ENCODE measurements at regions not wholly inside any gene's neighbourhood (a gene's known extent, or its start where the extent isn't known, plus 50 kb on each side); places are given as distances from the start of the nearest gene placed in this dataset.

DNA sequence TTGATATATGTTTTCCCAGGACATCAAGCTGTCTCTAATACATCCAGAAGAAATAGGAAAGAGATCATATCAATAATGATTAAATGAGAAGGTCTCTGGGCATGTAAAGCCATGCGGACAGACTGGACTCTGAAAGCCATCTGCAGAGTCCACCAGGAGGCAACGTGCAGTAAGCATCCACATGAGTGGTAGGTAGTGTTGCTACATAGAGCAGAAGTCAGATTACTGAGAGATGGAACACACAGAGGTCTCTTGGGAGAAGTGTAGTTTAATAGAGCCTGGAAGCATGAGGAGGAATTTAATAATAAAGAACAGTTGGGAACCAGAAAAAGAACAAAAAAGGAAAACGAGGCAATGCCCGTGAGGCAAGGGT is 758.1 kb upstream of the DDX18 start:
- no peaks in the 10 kb centered on the region for H3F3A ChIP-seq (ENCODE audit: insufficient read depth)
- 37 to 51% methylated on average over 4 of the region's 4 CpGs for WGBS, 2 experiments (ENCODE audit: low coverage in 1 of 2, low lambda C conversion rate in 2 of 2, missing lambda C conversion rate in 2 of 2)
- DNase-seq = no peak
- H3K36me3 ChIP-seq (ENCODE audit: low read depth) = no peaks in the 10 kb centered on the region
- H3K27me3 ChIP-seq (replicated peaks; ENCODE audit: insufficient read depth) = no peaks in the 10 kb centered on the region
- no peak overlapping the region for H3K4me2 ChIP-seq (ENCODE audit: unreplicated experiment)
- H3K27ac ChIP-seq = no peak overlapping the region
- H3K4me3 ChIP-seq = no peak overlapping the region
- H3K9ac ChIP-seq = no peak overlapping the region
- H3K9me2 ChIP-seq (ENCODE audit: insufficient read depth) = no peaks in the 10 kb centered on the region
- H3K9me3 ChIP-seq (ENCODE audit: low read depth) = no peaks in the 10 kb centered on the region
- no peaks in the 10 kb centered on the region for H3K79me2 ChIP-seq (ENCODE audit: insufficient read depth)
- in situ Hi-C loops (cut with MboI) = no loop called here
- no peak overlapping the region for H2AFZ ChIP-seq
- H4K20me1 ChIP-seq (ENCODE audit: insufficient read depth) = no peaks in the 10 kb centered on the region
- TF ChIP-seq EZH2phosphoT487 (IDR thresholded peaks at IDR 0.05; ENCODE audit: insufficient read depth, low read depth) (no peak), EZH2 (IDR thresholded peaks at IDR 0.05; ENCODE audit: insufficient read depth, poor library complexity, severe bottlenecking) (no peak)
- H3K4me1 ChIP-seq (ENCODE audit: insufficient read depth) = no peaks in the 10 kb centered on the region

DNA sequence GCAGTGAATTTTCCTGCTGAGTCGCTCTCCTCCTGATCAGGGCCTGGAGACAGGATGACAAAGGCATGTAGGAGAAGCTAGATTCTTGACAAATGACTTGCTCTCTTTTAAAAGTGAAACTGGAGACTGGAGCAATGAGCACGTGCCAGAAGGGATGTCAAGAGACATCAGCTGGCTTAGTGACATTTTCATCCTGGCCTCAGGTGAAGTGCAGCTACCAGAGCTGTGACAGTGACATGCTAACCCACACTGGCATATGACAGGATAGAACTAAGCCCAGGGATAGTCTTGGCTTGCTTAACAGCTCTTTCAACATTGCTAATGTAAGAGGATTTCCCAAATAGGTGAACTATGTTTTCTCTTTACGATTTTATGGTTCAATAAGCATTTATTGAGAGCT is 757.5 kb upstream of the DDX18 start:
- H4K20me1 ChIP-seq (ENCODE audit: insufficient read depth) = no peaks in the 10 kb centered on the region
- no peak overlapping the region for H3K4me3 ChIP-seq
- no peaks in the 10 kb centered on the region for H3F3A ChIP-seq (ENCODE audit: insufficient read depth)
- no peaks in the 10 kb centered on the region for H3K9me2 ChIP-seq (ENCODE audit: insufficient read depth)
- no peaks in the 10 kb centered on the region for H3K36me3 ChIP-seq (ENCODE audit: low read depth)
- in situ Hi-C loops (cut with MboI) = no loop called here
- no peaks in the 10 kb centered on the region for H3K9me3 ChIP-seq (ENCODE audit: low read depth)
- H3K79me2 ChIP-seq (ENCODE audit: insufficient read depth) = no peaks in the 10 kb centered on the region
- WGBS, 2 experiments (ENCODE audit: low coverage in 1 of 2, low lambda C conversion rate in 2 of 2, missing lambda C conversion rate in 2 of 2) = 4 to 8% methylated on average over 3 of the region's 3 CpGs
- H3K9ac ChIP-seq = no peak overlapping the region
- no peak overlapping the region for H3K4me2 ChIP-seq (ENCODE audit: unreplicated experiment)
- no peak overlapping the region for H3K27ac ChIP-seq
- H3K27me3 ChIP-seq (replicated peaks; ENCODE audit: insufficient read depth) = no peaks in the 10 kb centered on the region
- DNase-seq = no peak
- TF ChIP-seq EZH2phosphoT487 (IDR thresholded peaks at IDR 0.05; ENCODE audit: insufficient read depth, low read depth) (no peak), EZH2 (IDR thresholded peaks at IDR 0.05; ENCODE audit: insufficient read depth, poor library complexity, severe bottlenecking) (no peak)
- H3K4me1 ChIP-seq (ENCODE audit: insufficient read depth) = no peaks in the 10 kb centered on the region
- no peak overlapping the region for H2AFZ ChIP-seq

DNA sequence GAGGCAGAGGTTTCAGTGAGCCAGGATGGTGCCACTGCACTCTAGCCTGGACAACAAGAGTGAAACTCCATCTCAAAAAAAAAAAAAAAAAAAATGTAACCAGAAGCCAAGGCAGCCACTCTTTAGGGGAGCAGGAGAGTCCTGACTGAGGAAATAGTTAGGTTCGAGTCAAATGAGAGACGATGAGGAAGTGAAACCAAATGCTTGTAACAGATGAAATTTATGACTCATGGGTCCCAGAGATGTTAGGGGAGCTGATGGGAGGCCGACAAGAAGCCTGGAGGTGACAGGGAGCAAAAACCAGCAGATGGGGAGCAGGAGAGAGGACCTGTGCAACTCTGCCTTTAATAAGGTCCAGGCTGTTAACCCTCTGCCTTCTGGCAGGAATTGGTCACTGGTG is 756.1 kb upstream of the DDX18 start:
- Histone ChIP-seq H2AFZ (no peak overlapping the region), H3F3A (ENCODE audit: insufficient read depth) (no peaks in the 10 kb centered on the region), H3K36me3 (ENCODE audit: low read depth) (no peaks in the 10 kb centered on the region), H3K27me3 (replicated peaks; ENCODE audit: insufficient read depth) (no peaks in the 10 kb centered on the region), H3K4me2 (ENCODE audit: unreplicated experiment) (no peak overlapping the region), H3K79me2 (ENCODE audit: insufficient read depth) (no peaks in the 10 kb centered on the region), H4K20me1 (ENCODE audit: insufficient read depth) (no peaks in the 10 kb centered on the region), H3K9me2 (ENCODE audit: insufficient read depth) (no peaks in the 10 kb centered on the region), H3K9ac (no peak overlapping the region), H3K27ac (no peak overlapping the region), H3K4me1 (ENCODE audit: insufficient read depth) (no peaks in the 10 kb centered on the region), H3K4me3 (no peak overlapping the region), H3K9me3 (ENCODE audit: low read depth) (no peaks in the 10 kb centered on the region)
- WGBS, 2 experiments (ENCODE audit: low coverage in 1 of 2, low lambda C conversion rate in 2 of 2, missing lambda C conversion rate in 2 of 2) = 5 to 15% methylated on average over 3 of the region's 3 CpGs
- no peak for TF ChIP-seq EZH2phosphoT487 (IDR thresholded peaks at IDR 0.05; ENCODE audit: insufficient read depth, low read depth)
- no peak for TF ChIP-seq EZH2 (IDR thresholded peaks at IDR 0.05; ENCODE audit: insufficient read depth, poor library complexity, severe bottlenecking)
- DNase-seq = no peak
- in situ Hi-C loops (cut with MboI) = no loop called here

DNA sequence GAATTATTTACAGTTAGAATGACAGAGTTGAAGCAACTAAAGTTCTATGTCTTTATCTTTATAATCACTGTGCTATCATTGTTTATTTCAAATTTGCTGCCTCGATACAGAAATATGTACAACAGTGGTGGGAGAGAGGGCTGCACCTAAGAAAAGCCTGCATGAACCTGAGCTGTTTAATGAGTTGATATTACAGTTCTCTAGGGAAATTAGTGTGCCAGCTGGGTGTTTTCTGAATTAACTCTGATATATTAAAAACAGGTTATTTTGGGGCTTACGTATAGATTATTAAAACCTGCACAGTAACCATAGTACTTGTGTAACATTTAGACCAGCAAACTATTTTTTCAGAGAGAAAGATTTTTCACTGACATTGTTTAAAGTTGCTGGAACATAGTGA is 750.5 kb upstream of the DDX18 start:
- Histone ChIP-seq H2AFZ (no peak overlapping the region), H3K4me2 (ENCODE audit: unreplicated experiment) (no peak overlapping the region), H3K4me3 (no peak overlapping the region), H3K9me3 (ENCODE audit: low read depth) (no peaks in the 10 kb centered on the region), H3K9me2 (ENCODE audit: insufficient read depth) (no peaks in the 10 kb centered on the region), H3K4me1 (ENCODE audit: insufficient read depth) (no peaks in the 10 kb centered on the region), H3K27me3 (replicated peaks; ENCODE audit: insufficient read depth) (no peaks in the 10 kb centered on the region), H3K27ac (no peak overlapping the region), H3K79me2 (ENCODE audit: insufficient read depth) (no peaks in the 10 kb centered on the region), H3F3A (ENCODE audit: insufficient read depth) (no peaks in the 10 kb centered on the region), H4K20me1 (ENCODE audit: insufficient read depth) (no peaks in the 10 kb centered on the region), H3K9ac (no peak overlapping the region), H3K36me3 (ENCODE audit: low read depth) (no peaks in the 10 kb centered on the region)
- 2 to 15% methylated on average over 2 of the region's 2 CpGs for WGBS, 2 experiments (ENCODE audit: low coverage in 1 of 2, low lambda C conversion rate in 2 of 2, missing lambda C conversion rate in 2 of 2)
- no peak for TF ChIP-seq EZH2 (IDR thresholded peaks at IDR 0.05; ENCODE audit: insufficient read depth, poor library complexity, severe bottlenecking)
- no peak for TF ChIP-seq EZH2phosphoT487 (IDR thresholded peaks at IDR 0.05; ENCODE audit: insufficient read depth, low read depth)
- in situ Hi-C loops (cut with MboI) = no loop called here
- DNase-seq = no peak

DNA sequence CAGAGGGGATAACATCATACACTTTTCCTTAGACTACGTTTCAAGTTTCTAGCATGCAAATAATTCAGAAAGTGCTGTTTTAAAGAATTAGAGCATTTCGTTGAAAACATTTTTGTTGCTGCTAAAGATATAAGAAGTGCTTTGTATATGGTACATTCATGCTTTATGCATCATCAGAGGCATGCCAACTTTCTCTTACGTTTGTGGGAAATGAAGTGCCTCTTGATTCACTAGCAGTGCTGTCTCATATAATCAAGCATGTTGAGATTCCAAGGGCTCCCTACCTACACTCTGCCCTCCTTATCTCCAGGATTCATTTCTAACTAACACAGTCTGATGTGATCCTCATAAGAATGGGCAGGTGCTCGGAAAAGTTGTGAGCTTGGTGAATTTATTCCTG is 748.6 kb upstream of the DDX18 start:
- WGBS, 2 experiments (ENCODE audit: low coverage in 1 of 2, low lambda C conversion rate in 2 of 2, missing lambda C conversion rate in 2 of 2) = 5 to 7% methylated on average over 4 of the region's 4 CpGs
- Histone ChIP-seq H3K9me2 (ENCODE audit: insufficient read depth) (no peaks in the 10 kb centered on the region), H3K9me3 (ENCODE audit: low read depth) (no peaks in the 10 kb centered on the region), H2AFZ (no peak overlapping the region), H3K4me1 (ENCODE audit: insufficient read depth) (no peaks in the 10 kb centered on the region), H3K79me2 (ENCODE audit: insufficient read depth) (no peaks in the 10 kb centered on the region), H3K4me3 (no peak overlapping the region), H3K27ac (no peak overlapping the region), H4K20me1 (ENCODE audit: insufficient read depth) (no peaks in the 10 kb centered on the region), H3K4me2 (ENCODE audit: unreplicated experiment) (no peak overlapping the region), H3K36me3 (ENCODE audit: low read depth) (no peaks in the 10 kb centered on the region), H3K27me3 (replicated peaks; ENCODE audit: insufficient read depth) (no peaks in the 10 kb centered on the region), H3F3A (ENCODE audit: insufficient read depth) (no peaks in the 10 kb centered on the region), H3K9ac (no peak overlapping the region)
- no peak for DNase-seq
- in situ Hi-C loops (cut with MboI) = no loop called here
- TF ChIP-seq EZH2 (IDR thresholded peaks at IDR 0.05; ENCODE audit: insufficient read depth, poor library complexity, severe bottlenecking) (no peak), EZH2phosphoT487 (IDR thresholded peaks at IDR 0.05; ENCODE audit: insufficient read depth, low read depth) (no peak)
